DMS114 treated with DMSO at 0.1 percent for 48 hours (cell line): ENCODE measurements at regions not wholly inside any gene's neighbourhood (a gene's known extent, or its start where the extent isn't known, plus 50 kb on each side); places are given as distances from the start of the nearest gene placed in this dataset.
"Not testable (repeated sequence)": the region's sequence is repeated elsewhere in the genome, so short reads cannot be mapped to it uniquely, and the experiment has no call there.

Source experiments
- DNase-seq: peaks from one replicate; lab custom pipeline; 2025; ENCODE audit not compliant: unreplicated experiment; lab: John Stamatoyannopoulos, UW

GRCh38 chr21:27968240-27968639 lies 1001.4 kb upstream of the ADAMTS5 start:
- not testable (repeated sequence) for DNase-seq

GRCh38 chr21:27954543-27955165 lies 987.8 kb upstream of the ADAMTS5 start:
- no peak for DNase-seq

- no peak for DNase-seq
Measured at GRCh38 chr21:27953340-27954045, 986.6 kb upstream of the ADAMTS5 start.

GRCh38 chr21:27949093-27949492 lies 982.2 kb upstream of the ADAMTS5 start:
- not testable (repeated sequence) for DNase-seq

GRCh38 chr21:27930108-27930767 lies 963.4 kb upstream of the ADAMTS5 start:
- not testable (repeated sequence) for DNase-seq

GRCh38 chr21:27929179-27929578 lies 962.3 kb upstream of the ADAMTS5 start:
- DNase-seq: not testable (repeated sequence)

- DNase-seq: not testable (repeated sequence)
Measured at GRCh38 chr21:27928534-27929115, 961.7 kb upstream of the ADAMTS5 start.

GRCh38 chr21:27921421-27921820 lies 954.5 kb upstream of the ADAMTS5 start:
- DNase-seq: not testable (repeated sequence)

GRCh38 chr21:27917966-27918365 lies 951.1 kb upstream of the ADAMTS5 start:
- DNase-seq: not testable (repeated sequence)

GRCh38 chr21:27916326-27916725 lies 949.4 kb upstream of the ADAMTS5 start:
- DNase-seq: not testable (repeated sequence)

GRCh38 chr21:27912133-27912532 lies 945.2 kb upstream of the ADAMTS5 start:
- DNase-seq: not testable (repeated sequence)

GRCh38 chr21:27909487-27909886 lies 942.6 kb upstream of the ADAMTS5 start:
- DNase-seq: not testable (repeated sequence)

GRCh38 chr21:27908816-27909215 lies 941.9 kb upstream of the ADAMTS5 start:
- not testable (repeated sequence) for DNase-seq

GRCh38 chr21:27902904-27903303 lies 936.0 kb upstream of the ADAMTS5 start:
- not testable (repeated sequence) for DNase-seq

GRCh38 chr21:27893619-27894018 lies 926.7 kb upstream of the ADAMTS5 start:
- not testable (repeated sequence) for DNase-seq

- DNase-seq: not testable (repeated sequence)
Measured at GRCh38 chr21:27891495-27891894, 924.6 kb upstream of the ADAMTS5 start.

- DNase-seq: not testable (repeated sequence)
Measured at GRCh38 chr21:27887808-27888455, 921.0 kb upstream of the ADAMTS5 start.

- DNase-seq: no peak
Measured at GRCh38 chr21:27885296-27885711, 918.4 kb upstream of the ADAMTS5 start.

GRCh38 chr21:27881331-27881730 lies 914.4 kb upstream of the ADAMTS5 start:
- DNase-seq: not testable (repeated sequence)

- DNase-seq: not testable (repeated sequence)
Measured at GRCh38 chr21:27872411-27872810, 905.5 kb upstream of the ADAMTS5 start.

- not testable (repeated sequence) for DNase-seq
Measured at GRCh38 chr21:27870755-27871154, 903.9 kb upstream of the ADAMTS5 start.
